ENCODE measurements at regions not wholly inside any gene's neighbourhood (a gene's known extent, or its start where the extent isn't known, plus 50 kb on each side); places are given as distances from the start of the nearest gene placed in this dataset.

GRCh38 chr2:176491172-176491904, 222.1 kb downstream of the MTX2 start:
- TF ChIP-seq CTCF (conservative IDR thresholded peaks at IDR 0.05 in 1 of 2, IDR thresholded peaks at IDR 0.05 in 1 of 2; ENCODE audit: extremely low read depth in 1 of 2, insufficient read depth in 1 of 2, low read depth in 1 of 2, low read length in 2 of 2) (no peak), EZH2 (IDR thresholded peaks at IDR 0.05; ENCODE audit: borderline replicate concordance, low read length) (no peak)
